ENCODE measurements at regions not wholly inside any gene's neighbourhood (a gene's known extent, or its start where the extent isn't known, plus 50 kb on each side); places are given as distances from the start of the nearest gene placed in this dataset.

- H3K9me3 Mint-ChIP-seq (ENCODE audit: unreplicated experiment), result peaks cover 4% of the 10 kb centered on the region
- DNase-seq (ENCODE audit: extremely low spot score, unreplicated experiment), result no peak
- peaks cover 70% of the 10 kb centered on the region for H3K4me1 Mint-ChIP-seq (ENCODE audit: unreplicated experiment)
These were observed 348.6 kb upstream of the RGMB start for GRCh38 chr5:98424681-98425450.

GRCh38 chr5:98425640-98426039 lies 347.8 kb upstream of the RGMB start:
- TF ChIP-seq, protein P1, sequence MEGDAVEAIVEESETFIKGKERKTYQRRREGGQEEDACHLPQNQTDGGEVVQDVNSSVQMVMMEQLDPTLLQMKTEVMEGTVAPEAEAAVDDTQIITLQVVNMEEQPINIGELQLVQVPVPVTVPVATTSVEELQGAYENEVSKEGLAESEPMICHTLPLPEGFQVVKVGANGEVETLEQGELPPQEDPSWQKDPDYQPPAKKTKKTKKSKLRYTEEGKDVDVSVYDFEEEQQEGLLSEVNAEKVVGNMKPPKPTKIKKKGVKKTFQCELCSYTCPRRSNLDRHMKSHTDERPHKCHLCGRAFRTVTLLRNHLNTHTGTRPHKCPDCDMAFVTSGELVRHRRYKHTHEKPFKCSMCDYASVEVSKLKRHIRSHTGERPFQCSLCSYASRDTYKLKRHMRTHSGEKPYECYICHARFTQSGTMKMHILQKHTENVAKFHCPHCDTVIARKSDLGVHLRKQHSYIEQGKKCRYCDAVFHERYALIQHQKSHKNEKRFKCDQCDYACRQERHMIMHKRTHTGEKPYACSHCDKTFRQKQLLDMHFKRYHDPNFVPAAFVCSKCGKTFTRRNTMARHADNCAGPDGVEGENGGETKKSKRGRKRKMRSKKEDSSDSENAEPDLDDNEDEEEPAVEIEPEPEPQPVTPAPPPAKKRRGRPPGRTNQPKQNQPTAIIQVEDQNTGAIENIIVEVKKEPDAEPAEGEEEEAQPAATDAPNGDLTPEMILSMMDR (IDR thresholded peaks at IDR 0.05), result no peak
- Mint-ChIP-seq H3K9me3 (ENCODE audit: unreplicated experiment) (peaks cover 4% of the 10 kb centered on the region), H3K36me3 (ENCODE audit: unreplicated experiment) (no peaks in the 10 kb centered on the region), H3K27ac (ENCODE audit: unreplicated experiment) (peak overlapping the region; percentile 89), H3K4me3 (ENCODE audit: unreplicated experiment) (no peak overlapping the region), H3K4me1 (ENCODE audit: unreplicated experiment) (peaks cover 76% of the 10 kb centered on the region), H3K27me3 (ENCODE audit: unreplicated experiment) (no peaks in the 10 kb centered on the region)
- no peak for DNase-seq (ENCODE audit: extremely low spot score, unreplicated experiment)

More at GRCh38 chr5:98424681-98425450, 348.6 kb upstream of the RGMB start:
- TF ChIP-seq, protein P1 (IDR thresholded peaks at IDR 0.05), result no peak
- Mint-ChIP-seq H3K4me3 (ENCODE audit: unreplicated experiment) (no peak overlapping the region), H3K36me3 (ENCODE audit: unreplicated experiment) (no peaks in the 10 kb centered on the region), H3K27ac (ENCODE audit: unreplicated experiment) (peak overlapping the region; percentile 89), H3K27me3 (ENCODE audit: unreplicated experiment) (no peaks in the 10 kb centered on the region)

DNA sequence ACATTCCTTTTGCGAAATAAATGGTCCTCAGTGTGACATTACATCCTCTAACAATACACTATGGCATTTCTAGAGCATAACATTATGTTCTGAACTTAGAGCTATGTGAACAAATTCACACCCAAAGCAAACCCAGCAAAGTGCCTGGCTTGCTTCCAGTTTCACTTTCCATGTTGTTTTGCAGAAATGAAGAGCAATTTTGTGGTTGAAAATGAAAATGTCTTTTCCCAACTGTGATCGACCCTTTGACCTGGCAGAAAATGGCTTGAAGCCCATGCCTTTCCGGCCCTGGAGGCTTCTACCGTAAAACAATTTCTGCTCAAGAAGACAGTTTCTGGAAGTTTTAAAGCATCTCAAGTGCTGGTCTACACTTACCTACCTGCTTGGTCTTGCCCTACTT lies 344.7 kb upstream of the RGMB start:
- no peaks in the 10 kb centered on the region for H3K27me3 Mint-ChIP-seq (ENCODE audit: unreplicated experiment)
- peak overlapping the region; percentile 76 for H3K27ac Mint-ChIP-seq (ENCODE audit: unreplicated experiment)
- TF ChIP-seq, protein P1 (IDR thresholded peaks at IDR 0.05), result no peak
- no peak overlapping the region for H3K4me3 Mint-ChIP-seq (ENCODE audit: unreplicated experiment)
- H3K9me3 Mint-ChIP-seq (ENCODE audit: unreplicated experiment), result peaks cover 6% of the 10 kb centered on the region
- peaks cover 76% of the 10 kb centered on the region for H3K4me1 Mint-ChIP-seq (ENCODE audit: unreplicated experiment)
- no peaks in the 10 kb centered on the region for H3K36me3 Mint-ChIP-seq (ENCODE audit: unreplicated experiment)
- DNase-seq (ENCODE audit: extremely low spot score, unreplicated experiment), result peak; percentile 87

- no peak overlapping the region for H3K4me3 Mint-ChIP-seq (ENCODE audit: unreplicated experiment)
- TF ChIP-seq, protein P1 (IDR thresholded peaks at IDR 0.05), result no peak
- peaks cover 50% of the 10 kb centered on the region for H3K4me1 Mint-ChIP-seq (ENCODE audit: unreplicated experiment)
- no peaks in the 10 kb centered on the region for H3K27me3 Mint-ChIP-seq (ENCODE audit: unreplicated experiment)
- H3K9me3 Mint-ChIP-seq (ENCODE audit: unreplicated experiment), result peaks cover 6% of the 10 kb centered on the region
- no peaks in the 10 kb centered on the region for H3K36me3 Mint-ChIP-seq (ENCODE audit: unreplicated experiment)
- DNase-seq (ENCODE audit: extremely low spot score, unreplicated experiment), result no peak
- H3K27ac Mint-ChIP-seq (ENCODE audit: unreplicated experiment), result no peak overlapping the region
These were observed 341.1 kb upstream of the RGMB start for GRCh38 chr5:98432378-98432777.

DNA sequence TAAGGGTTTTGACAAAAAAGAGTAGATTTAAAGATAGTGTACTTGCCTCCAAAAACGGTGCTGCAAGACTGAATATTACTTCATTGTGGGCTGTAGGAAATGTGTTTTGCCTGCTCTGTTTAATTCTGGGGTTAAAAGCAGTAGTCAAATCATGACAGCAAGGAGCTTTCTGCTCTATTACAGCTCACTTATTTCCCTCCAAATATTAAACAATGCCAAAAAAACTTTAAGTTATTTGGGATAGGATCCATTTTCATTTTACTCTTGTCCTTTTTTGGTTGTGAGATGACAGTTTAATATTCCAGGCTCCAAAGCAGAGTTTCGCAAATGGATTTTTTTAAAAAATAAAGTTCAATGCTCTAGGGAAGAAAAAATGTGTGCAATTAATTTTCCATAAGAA lies 340.4 kb upstream of the RGMB start:
- Mint-ChIP-seq H3K36me3 (ENCODE audit: unreplicated experiment) (no peaks in the 10 kb centered on the region), H3K27ac (ENCODE audit: unreplicated experiment) (no peak overlapping the region), H3K4me1 (ENCODE audit: unreplicated experiment) (peaks cover 43% of the 10 kb centered on the region), H3K9me3 (ENCODE audit: unreplicated experiment) (peaks cover 6% of the 10 kb centered on the region), H3K27me3 (ENCODE audit: unreplicated experiment) (no peaks in the 10 kb centered on the region), H3K4me3 (ENCODE audit: unreplicated experiment) (no peak overlapping the region)
- TF ChIP-seq, protein P1 (IDR thresholded peaks at IDR 0.05), result no peak
- DNase-seq (ENCODE audit: extremely low spot score, unreplicated experiment), result no peak

Measured in osteocyte (in vitro differentiated cells).